ENCODE measurements at regions not wholly inside any gene's neighbourhood (a gene's known extent, or its start where the extent isn't known, plus 50 kb on each side); places are given as distances from the start of the nearest gene placed in this dataset.

DNA sequence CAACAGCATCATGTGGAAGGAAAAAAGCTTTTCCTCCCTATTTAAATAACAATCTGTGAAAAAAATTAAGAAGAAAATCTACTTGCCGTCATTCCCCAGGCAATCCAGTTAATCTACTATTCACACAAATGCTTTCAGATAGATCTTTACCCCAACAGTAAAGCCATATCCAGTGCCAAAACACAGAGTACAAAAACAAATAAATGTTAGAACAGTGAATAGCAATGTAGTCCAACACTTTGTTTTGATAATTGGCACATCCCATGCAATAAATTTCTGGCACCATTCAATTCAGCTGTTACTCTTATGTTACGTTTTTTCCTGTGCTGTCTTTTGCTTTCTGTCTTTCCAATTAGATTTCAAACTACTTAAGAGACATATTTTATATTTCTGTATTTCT is 2245.5 kb upstream of the WWC1 start:
- TF ChIP-seq, protein P1, sequence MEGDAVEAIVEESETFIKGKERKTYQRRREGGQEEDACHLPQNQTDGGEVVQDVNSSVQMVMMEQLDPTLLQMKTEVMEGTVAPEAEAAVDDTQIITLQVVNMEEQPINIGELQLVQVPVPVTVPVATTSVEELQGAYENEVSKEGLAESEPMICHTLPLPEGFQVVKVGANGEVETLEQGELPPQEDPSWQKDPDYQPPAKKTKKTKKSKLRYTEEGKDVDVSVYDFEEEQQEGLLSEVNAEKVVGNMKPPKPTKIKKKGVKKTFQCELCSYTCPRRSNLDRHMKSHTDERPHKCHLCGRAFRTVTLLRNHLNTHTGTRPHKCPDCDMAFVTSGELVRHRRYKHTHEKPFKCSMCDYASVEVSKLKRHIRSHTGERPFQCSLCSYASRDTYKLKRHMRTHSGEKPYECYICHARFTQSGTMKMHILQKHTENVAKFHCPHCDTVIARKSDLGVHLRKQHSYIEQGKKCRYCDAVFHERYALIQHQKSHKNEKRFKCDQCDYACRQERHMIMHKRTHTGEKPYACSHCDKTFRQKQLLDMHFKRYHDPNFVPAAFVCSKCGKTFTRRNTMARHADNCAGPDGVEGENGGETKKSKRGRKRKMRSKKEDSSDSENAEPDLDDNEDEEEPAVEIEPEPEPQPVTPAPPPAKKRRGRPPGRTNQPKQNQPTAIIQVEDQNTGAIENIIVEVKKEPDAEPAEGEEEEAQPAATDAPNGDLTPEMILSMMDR (IDR thresholded peaks at IDR 0.05), result no peak
- no peak for TF ChIP-seq ZFX (IDR thresholded peaks at IDR 0.05; ENCODE audit: borderline replicate concordance)
